GM23248 (cell line): ENCODE measurements at regions not wholly inside any gene's neighbourhood (a gene's known extent, or its start where the extent isn't known, plus 50 kb on each side); places are given as distances from the start of the nearest gene placed in this dataset.

Experiments used
- DNase-seq: peaks from one replicate; pipeline ENCODE4 v3.0.0-alpha.2; 2015
- H2AFZ ChIP-seq: fragments of 200-600 bp; sonication (generic); 2 replicates; pipeline ENCODE4 v1.6.1; 2016; ENCODE audit warnings: antibody characterized with exemption
- H3F3A ChIP-seq: fragments of 200-600 bp; sonication (generic); 2 replicates; pipeline ENCODE4 v1.6.1; 2016; ENCODE audit warnings: mild to moderate bottlenecking, antibody characterized with exemption, mixed run types; ENCODE audit not compliant: insufficient read depth
- H3K27ac ChIP-seq: fragments of 200-600 bp; sonication (generic); 2 replicates; pipeline ENCODE4 v1.5.1; 2016; ENCODE audit warnings: mild to moderate bottlenecking
- H3K27me3 ChIP-seq: fragments of 200-600 bp; sonication (generic); replicated peaks from 2 replicates; pipeline ENCODE4 v1.6.1; 2016; ENCODE audit warnings: mild to moderate bottlenecking; ENCODE audit not compliant: insufficient read depth
- H3K36me3 ChIP-seq: fragments of 200-600 bp; sonication (generic); 2 replicates; pipeline ENCODE4 v1.6.1; 2016; ENCODE audit warnings: low read depth, mild to moderate bottlenecking
- H3K4me1 ChIP-seq: fragments of 200-600 bp; sonication (generic); 2 replicates; pipeline ENCODE4 v1.6.1; 2016; ENCODE audit warnings: mild to moderate bottlenecking; ENCODE audit not compliant: insufficient read depth
- H3K4me2 ChIP-seq: fragments of 200-600 bp; sonication (generic); one replicate; pipeline ENCODE4 v1.6.1; 2016; ENCODE audit warnings: mild to moderate bottlenecking; ENCODE audit not compliant: unreplicated experiment
- H3K4me3 ChIP-seq: fragments of 200-600 bp; sonication (generic); 2 replicates; pipeline ENCODE4 v1.5.1; 2016; ENCODE audit warnings: mild to moderate bottlenecking
- H3K79me2 ChIP-seq: fragments of 200-600 bp; sonication (generic); 2 replicates; pipeline ENCODE4 v1.6.1; 2016; ENCODE audit warnings: mild to moderate bottlenecking; ENCODE audit not compliant: insufficient read depth
- H3K9ac ChIP-seq: fragments of 200-600 bp; sonication (generic); 2 replicates; pipeline ENCODE4 v1.6.1; 2016; ENCODE audit warnings: mild to moderate bottlenecking
- H3K9me2 ChIP-seq: fragments of 200-600 bp; sonication (generic); 2 replicates; pipeline ENCODE4 v1.6.1; 2016; ENCODE audit warnings: mixed run types, mild to moderate bottlenecking, moderate library complexity; ENCODE audit not compliant: insufficient read depth
- H3K9me3 ChIP-seq: fragments of 200-600 bp; sonication (generic); one replicate; pipeline ENCODE4 v1.6.1; 2017; ENCODE audit warnings: low read depth
- H4K20me1 ChIP-seq: fragments of 200-600 bp; sonication (generic); 2 replicates; pipeline ENCODE4 v1.6.0; 2016; ENCODE audit not compliant: insufficient read depth
- EZH2 ChIP-seq: fragments of 200-600 bp; sonication (generic); IDR thresholded peaks from 2 replicates; pipeline ENCODE4 v1.6.1; 2018; ENCODE audit warnings: antibody characterized with exemption, mild to moderate bottlenecking; ENCODE audit not compliant: insufficient read depth, poor library complexity, severe bottlenecking
- EZH2phosphoT487 ChIP-seq: fragments of 200-600 bp; sonication (generic); IDR thresholded peaks from 2 replicates; pipeline ENCODE4 v1.6.1; 2018; ENCODE audit warnings: antibody characterized with exemption, moderate library complexity, mild to moderate bottlenecking, low read depth; ENCODE audit not compliant: insufficient read depth
- WGBS, 2 experiments: methylation state at CpG; one replicate each; pipeline ENCODE4 v1.1.6; 2015 to 2017; ENCODE audit warnings: low lambda C conversion rate in 2 of 2, low coverage in 1 of 2; ENCODE audit errors: missing lambda C conversion rate in 2 of 2; 5-methylcytosine and 5-hydroxymethylcytosine counted together
- in situ Hi-C: fragments of 300-500 bp; cut with MboI; formaldehyde crosslinking; loops from 2 replicates; pipeline ENCODE4 v1.15.0; 2020

- Histone ChIP-seq H3K9me3 (no peaks in the 10 kb centered on the region), H3K4me3 (no peak overlapping the region), H3F3A (0 out of 2 replicates have a peak, but pooled peaks cover 8% of the 10 kb centered on the region), H3K79me2 (no peaks in the 10 kb centered on the region), H3K9me2 (no peaks in the 10 kb centered on the region), H3K9ac (no peak overlapping the region), H2AFZ (no peak overlapping the region), H3K27me3 (no peaks in the 10 kb centered on the region), H3K27ac (no peak overlapping the region), H4K20me1 (no peaks in the 10 kb centered on the region), H3K36me3 (no peaks in the 10 kb centered on the region), H3K4me2 (no peak overlapping the region), H3K4me1 (peaks cover 11% of the 10 kb centered on the region)
- in situ Hi-C loops = no loop called here
- DNase-seq = no peak
- WGBS, 2 experiments = 98% methylated on average over 3 of the region's 3 CpGs
- TF ChIP-seq EZH2phosphoT487 (no peak), EZH2 (no peak)
These were observed 83.5 kb upstream of the P3H2 start for GRCh38 chr3:190204200-190204599.

- TF ChIP-seq EZH2 = no peak
- no peak for TF ChIP-seq EZH2phosphoT487
- in situ Hi-C loops = loop anchor here (5.0 kb wide), 1 partner anchor 235 kb away; no protein-coding TSS in a partner anchor
- no peak for DNase-seq
- 98 to 100% methylated on average over 3 of the region's 3 CpGs for WGBS, 2 experiments
- Histone ChIP-seq H3K27ac (no peak overlapping the region), H3K4me1 (peaks cover 10% of the 10 kb centered on the region), H3K79me2 (no peaks in the 10 kb centered on the region), H3K9me2 (no peaks in the 10 kb centered on the region), H3K4me2 (no peak overlapping the region), H3K9me3 (no peaks in the 10 kb centered on the region), H3K9ac (no peak overlapping the region), H3K36me3 (no peaks in the 10 kb centered on the region), H3F3A (no peaks in the 10 kb centered on the region), H3K27me3 (no peaks in the 10 kb centered on the region), H4K20me1 (no peaks in the 10 kb centered on the region), H2AFZ (no peak overlapping the region), H3K4me3 (no peak overlapping the region)
These were observed 76.7 kb upstream of the P3H2 start for GRCh38 chr3:190197346-190197763.

GRCh38 chr3:190194506-190194905 is 73.8 kb upstream of the P3H2 start:
- no peak for DNase-seq
- in situ Hi-C loops = no loop called here

GRCh38 chr3:190193210-190193609 is 72.5 kb upstream of the P3H2 start:
- H3K4me3 ChIP-seq = no peak overlapping the region
- 29 to 30% methylated on average over 4 of the region's 4 CpGs for WGBS, 2 experiments
- DNase-seq = peak; percentile 21

More at GRCh38 chr3:190194506-190194905, 73.8 kb upstream of the P3H2 start:
- Histone ChIP-seq H3K4me2 (no peak overlapping the region), H3K4me1 (peaks cover 14% of the 10 kb centered on the region), H3K79me2 (no peaks in the 10 kb centered on the region), H3K27me3 (no peaks in the 10 kb centered on the region), H3K9me2 (no peaks in the 10 kb centered on the region), H3K27ac (no peak overlapping the region), H3F3A (no peaks in the 10 kb centered on the region), H3K9me3 (no peaks in the 10 kb centered on the region), H3K36me3 (no peaks in the 10 kb centered on the region), H2AFZ (no peak overlapping the region), H3K9ac (no peak overlapping the region), H3K4me3 (no peak overlapping the region), H4K20me1 (no peaks in the 10 kb centered on the region)
- WGBS, 2 experiments = 76% methylated on average over 3 of the region's 3 CpGs
- TF ChIP-seq EZH2 (no peak), EZH2phosphoT487 (no peak)

GRCh38 chr3:190192739-190193138 is 72.0 kb upstream of the P3H2 start:
- H3K36me3 ChIP-seq = no peaks in the 10 kb centered on the region
- in situ Hi-C loops = no loop called here

More at GRCh38 chr3:190193210-190193609, 72.5 kb upstream of the P3H2 start:
- Histone ChIP-seq H3K27ac (no peak overlapping the region), H4K20me1 (no peaks in the 10 kb centered on the region), H3K36me3 (no peaks in the 10 kb centered on the region), H3K9ac (no peak overlapping the region), H3K79me2 (no peaks in the 10 kb centered on the region), H3K4me1 (peaks cover 14% of the 10 kb centered on the region), H2AFZ (peak overlapping the region; percentile 19; the same call in 1 of the 2 replicates), H3F3A (no peaks in the 10 kb centered on the region), H3K27me3 (no peaks in the 10 kb centered on the region), H3K9me2 (no peaks in the 10 kb centered on the region), H3K9me3 (no peaks in the 10 kb centered on the region), H3K4me2 (peak overlapping the region; percentile 6)
- TF ChIP-seq EZH2phosphoT487 = no peak
- no peak for TF ChIP-seq EZH2
- in situ Hi-C loops = no loop called here

More at GRCh38 chr3:190192739-190193138, 72.0 kb upstream of the P3H2 start:
- peaks cover 14% of the 10 kb centered on the region for H3K4me1 ChIP-seq
- no peaks in the 10 kb centered on the region for H3K27me3 ChIP-seq
- no peaks in the 10 kb centered on the region for H3K79me2 ChIP-seq
- peak; percentile 31 for DNase-seq
- no peaks in the 10 kb centered on the region for H3K9me3 ChIP-seq
- TF ChIP-seq EZH2phosphoT487 (no peak), EZH2 (no peak)
- H3K9me2 ChIP-seq = no peaks in the 10 kb centered on the region
- no peak overlapping the region for H3K9ac ChIP-seq
- H3K27ac ChIP-seq = no peak overlapping the region
- H2AFZ ChIP-seq = peak overlapping the region; percentile 19
- peak overlapping the region; percentile 6 for H3K4me2 ChIP-seq
- H4K20me1 ChIP-seq = no peaks in the 10 kb centered on the region
- H3F3A ChIP-seq = no peaks in the 10 kb centered on the region
- 28 to 40% methylated on average over 2 of the region's 2 CpGs for WGBS, 2 experiments
- no peak overlapping the region for H3K4me3 ChIP-seq
